ENCODE measurements at regions not wholly inside any gene's neighbourhood (a gene's known extent, or its start where the extent isn't known, plus 50 kb on each side); places are given as distances from the start of the nearest gene placed in this dataset.

DNA sequence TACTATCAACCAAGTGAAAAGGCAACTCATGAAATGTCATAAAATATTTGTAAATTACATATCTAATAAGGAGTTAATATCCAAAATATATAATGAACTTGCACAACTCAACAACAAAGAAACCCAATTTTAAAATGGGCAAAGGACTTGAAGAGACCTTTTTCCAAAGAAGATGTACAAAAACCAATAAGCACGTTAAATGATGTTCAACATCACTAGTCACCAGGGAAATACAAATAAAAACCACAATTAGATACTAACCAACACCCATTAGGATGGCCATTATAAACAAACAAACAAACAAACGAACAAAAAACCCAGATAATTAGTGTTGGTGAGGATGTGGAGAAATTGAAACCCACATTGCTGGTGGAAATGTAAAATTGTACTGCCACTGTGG lies 92.3 kb upstream of the ARID2 start:
- Histone ChIP-seq H3K27ac (ENCODE audit: extremely low read depth, low read depth, low read length) (no peak overlapping the region), H3K36me3 (ENCODE audit: control insufficient read depth, insufficient read depth, low read length) (no peaks in the 10 kb centered on the region), H3K9me1 (ENCODE audit: control insufficient read depth, insufficient read depth, low read length) (no peaks in the 10 kb centered on the region), H3K4me2 (ENCODE audit: insufficient read depth, low read length) (no peak overlapping the region), H3K79me2 (ENCODE audit: control insufficient read depth, insufficient read depth, low read length) (no peaks in the 10 kb centered on the region), H3K9ac (ENCODE audit: insufficient read depth in 1 of 2, low read depth in 2 of 2, low read length in 2 of 2) (no peak overlapping the region), H3K27me3 (ENCODE audit: control insufficient read depth in 2 of 2, insufficient read depth in 2 of 2, low read length in 2 of 2) (peaks cover 0 to 4% of the 10 kb centered on the region in 2 experiments; a peak in 1 of 5 replicates), H3K9me3 (replicated peaks; ENCODE audit: control insufficient read depth, insufficient read depth, low read depth, low read length) (no peaks in the 10 kb centered on the region), H3K4me3 (no peak overlapping the region), H2AFZ (ENCODE audit: low read depth, low read length) (no peak overlapping the region), H4K20me1 (replicated peaks; ENCODE audit: control insufficient read depth, insufficient read depth, low read length) (no peaks in the 10 kb centered on the region), H3K4me1 (replicated peaks in 1 of 2; ENCODE audit: control insufficient read depth in 2 of 2, insufficient read depth in 2 of 2, low read length in 2 of 2) (no peaks in the 10 kb centered on the region)
- POLR2A ChIA-PET, result no interaction called here
- BruUV-seq (replicated peaks), result no TSS peak
- FAIRE-seq, result no peak
- no peak for DNase-seq (ENCODE audit: extremely low read depth in 1 of 4, low spot score in 3 of 4)
- ATAC-seq, result no peak
- TF ChIP-seq NELFE (IDR thresholded peaks at IDR 0.05; ENCODE audit: insufficient read depth, insufficient read length) (no peak), E2F3 (CRISPR knock-in tag; IDR thresholded peaks at IDR 0.05) (no peak), ELF4 (CRISPR knock-in tag; IDR thresholded peaks at IDR 0.05) (no peak), IRF1 (CRISPR knock-in tag; IDR thresholded peaks at IDR 0.05; ENCODE audit: borderline replicate concordance) (no peak), PRDM10 (IDR thresholded peaks at IDR 0.05; ENCODE audit: partially characterized antibody) (no peak), TBL1XR1 (IDR thresholded peaks at IDR 0.05; ENCODE audit: low read length in 2 of 2) (no peak), SMARCA5 (IDR thresholded peaks at IDR 0.05) (no peak), SUPT5H (IDR thresholded peaks at IDR 0.05) (no peak), JUNB (CRISPR knock-in tag; conservative IDR thresholded peaks at IDR 0.05) (no peak), ARID2 (IDR thresholded peaks at IDR 0.05) (no peak), ZNF165 (CRISPR knock-in tag; IDR thresholded peaks at IDR 0.05; ENCODE audit: borderline replicate concordance) (no peak), ZNF316 (IDR thresholded peaks at IDR 0.05) (no peak), KDM1A (IDR thresholded peaks at IDR 0.05) (no peak), GTF2F1 (IDR thresholded peaks at IDR 0.05; ENCODE audit: low read depth, low read length) (no peak), EHMT2 (IDR thresholded peaks at IDR 0.05) (no peak)
- TF ChIP-seq, protein P1, sequence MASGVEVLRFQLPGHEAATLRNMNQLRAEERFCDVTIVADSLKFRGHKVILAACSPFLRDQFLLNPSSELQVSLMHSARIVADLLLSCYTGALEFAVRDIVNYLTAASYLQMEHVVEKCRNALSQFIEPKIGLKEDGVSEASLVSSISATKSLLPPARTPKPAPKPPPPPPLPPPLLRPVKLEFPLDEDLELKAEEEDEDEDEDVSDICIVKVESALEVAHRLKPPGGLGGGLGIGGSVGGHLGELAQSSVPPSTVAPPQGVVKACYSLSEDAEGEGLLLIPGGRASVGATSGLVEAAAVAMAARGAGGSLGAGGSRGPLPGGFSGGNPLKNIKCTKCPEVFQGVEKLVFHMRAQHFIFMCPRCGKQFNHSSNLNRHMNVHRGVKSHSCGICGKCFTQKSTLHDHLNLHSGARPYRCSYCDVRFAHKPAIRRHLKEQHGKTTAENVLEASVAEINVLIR (CRISPR knock-in tag; IDR thresholded peaks at IDR 0.05), result no peak
- 0% methylated on average over 2 of the region's 2 CpGs for WGBS (ENCODE audit: insufficient coverage, low coverage, missing lambda C conversion rate)
- CTCF ChIA-PET (ENCODE audit: low intra/inter-chr PET ratio), result no interaction called here
- in situ Hi-C loops (cut with MboI) (no loop called here), intact Hi-C loops (cut with micrococcal nuclease) (no loop called here)

Measured in K562 (cell line).